ENCODE measurements at regions not wholly inside any gene's neighbourhood (a gene's known extent, or its start where the extent isn't known, plus 50 kb on each side); places are given as distances from the start of the nearest gene placed in this dataset.

GRCh38 chr2:143823296-143823695 lies 694.1 kb downstream of the ARHGAP15 start:
- TF ChIP-seq CTCF (IDR thresholded peaks at IDR 0.05) = no peak
- no peak overlapping the region for H3K4me3 Mint-ChIP-seq
- no peak overlapping the region for H3K27ac Mint-ChIP-seq
- peaks cover 3% of the 10 kb centered on the region for H3K27me3 Mint-ChIP-seq (ENCODE audit: low read depth, poor library complexity)
- no peak for DNase-seq
- H3K4me1 Mint-ChIP-seq = peaks cover 4% of the 10 kb centered on the region
- no peaks in the 10 kb centered on the region for H3K36me3 Mint-ChIP-seq (ENCODE audit: low read depth)
- H3K9me3 Mint-ChIP-seq = no peaks in the 10 kb centered on the region

- H3K27ac Mint-ChIP-seq = no peak overlapping the region
- DNase-seq = no peak
- H3K9me3 Mint-ChIP-seq = no peaks in the 10 kb centered on the region
- H3K36me3 Mint-ChIP-seq (ENCODE audit: low read depth) = no peaks in the 10 kb centered on the region
- H3K4me1 Mint-ChIP-seq = peaks cover 4% of the 10 kb centered on the region
- no peak overlapping the region for H3K4me3 Mint-ChIP-seq
- no peak for TF ChIP-seq CTCF (IDR thresholded peaks at IDR 0.05)
- H3K27me3 Mint-ChIP-seq (ENCODE audit: low read depth, poor library complexity) = peaks cover 3% of the 10 kb centered on the region
Measured at GRCh38 chr2:143822736-143823135, 693.5 kb downstream of the ARHGAP15 start.

GRCh38 chr2:143819764-143820163 lies 690.5 kb downstream of the ARHGAP15 start:
- no peak for DNase-seq
- Mint-ChIP-seq H3K9me3 (no peaks in the 10 kb centered on the region), H3K27me3 (ENCODE audit: low read depth, poor library complexity) (peaks cover 3% of the 10 kb centered on the region), H3K36me3 (ENCODE audit: low read depth) (no peaks in the 10 kb centered on the region), H3K4me1 (peaks cover 9% of the 10 kb centered on the region), H3K27ac (no peak overlapping the region), H3K4me3 (no peak overlapping the region)
- no peak for TF ChIP-seq CTCF (IDR thresholded peaks at IDR 0.05)

- Mint-ChIP-seq H3K36me3 (ENCODE audit: low read depth) (no peaks in the 10 kb centered on the region), H3K9me3 (no peaks in the 10 kb centered on the region), H3K27ac (no peak overlapping the region), H3K27me3 (ENCODE audit: low read depth, poor library complexity) (peaks cover 3% of the 10 kb centered on the region), H3K4me1 (peaks cover 9% of the 10 kb centered on the region), H3K4me3 (no peak overlapping the region)
- no peak for DNase-seq
- TF ChIP-seq CTCF (IDR thresholded peaks at IDR 0.05) = no peak
Measured at GRCh38 chr2:143819190-143819735, 690.0 kb downstream of the ARHGAP15 start.
